Mucosa of gallbladder (tissue), 1 donor: ENCODE measurements at regions not wholly inside any gene's neighbourhood (a gene's known extent, or its start where the extent isn't known, plus 50 kb on each side); places are given as distances from the start of the nearest gene placed in this dataset.

Experiments used
- DNase-seq: peaks from one replicate; pipeline ENCODE4 v3.0.0-alpha.2; 2020; ENCODE audit warnings: low spot score
- donor health status: DM: no; HTN: no; CAD: no.

GRCh38 chr9:73655363-73655762 lies 503.7 kb downstream of the ANXA1 start:
- no peak for DNase-seq

- no peak for DNase-seq
These were observed 504.2 kb downstream of the ANXA1 start for GRCh38 chr9:73655831-73656230.

- DNase-seq, result no peak
These were observed 513.6 kb downstream of the ANXA1 start for GRCh38 chr9:73665253-73665652.

GRCh38 chr9:73667749-73668148 lies 516.1 kb downstream of the ANXA1 start:
- DNase-seq, result no peak

- no peak for DNase-seq
These were observed 529.2 kb downstream of the ANXA1 start for GRCh38 chr9:73680831-73681230.

GRCh38 chr9:73682789-73683188 lies 531.1 kb downstream of the ANXA1 start:
- no peak for DNase-seq

- DNase-seq, result no peak
These were observed 532.4 kb downstream of the ANXA1 start for GRCh38 chr9:73683862-73684591.

- DNase-seq, result no peak
These were observed 532.9 kb downstream of the ANXA1 start for GRCh38 chr9:73684601-73685000.

- no peak for DNase-seq
These were observed 534.1 kb downstream of the ANXA1 start for GRCh38 chr9:73685786-73686185.

GRCh38 chr9:73689051-73689870 lies 537.6 kb downstream of the ANXA1 start:
- no peak for DNase-seq

- no peak for DNase-seq
These were observed 549.9 kb downstream of the ANXA1 start for GRCh38 chr9:73701415-73702057.

GRCh38 chr9:73714294-73714693 lies 562.6 kb downstream of the ANXA1 start:
- no peak for DNase-seq

GRCh38 chr9:73715591-73715990 lies 563.9 kb downstream of the ANXA1 start:
- no peak for DNase-seq

GRCh38 chr9:73719660-73720059 lies 568.0 kb downstream of the ANXA1 start:
- DNase-seq, result no peak

GRCh38 chr9:73720601-73721000 lies 568.9 kb downstream of the ANXA1 start:
- DNase-seq, result no peak

GRCh38 chr9:73736270-73736669 lies 584.6 kb downstream of the ANXA1 start:
- no peak for DNase-seq

GRCh38 chr9:73738741-73739530 lies 587.3 kb downstream of the ANXA1 start:
- no peak for DNase-seq

- DNase-seq, result no peak
These were observed 589.7 kb downstream of the ANXA1 start for GRCh38 chr9:73741316-73741715.

- no peak for DNase-seq
These were observed 590.7 kb downstream of the ANXA1 start for GRCh38 chr9:73742412-73742811.

GRCh38 chr9:73743826-73744225 lies 592.2 kb downstream of the ANXA1 start:
- no peak for DNase-seq

GRCh38 chr9:73745598-73745997 lies 593.9 kb downstream of the ANXA1 start:
- no peak for DNase-seq

GRCh38 chr9:73753171-73753570 lies 601.5 kb downstream of the ANXA1 start:
- DNase-seq, result no peak
